T-cell (primary cell): ENCODE measurements at regions not wholly inside any gene's neighbourhood (a gene's known extent, or its start where the extent isn't known, plus 50 kb on each side); places are given as distances from the start of the nearest gene placed in this dataset.
A peak's percentile ranks its signal among the peaks of the same experiment; 100 is the strongest.

Experiments
- ATAC-seq, 4 experiments: fragments of 200-7000 bp in 3 of 4; fragments of 150-1000 bp in 1 of 4; cut with Tn5 transposase; replicated peaks in 1 of 4; 1 replicate in 3 of 4; 2 replicates in 1 of 4; pipeline ENCODE4 v1.10.0; 2021; ENCODE audit warnings: moderate library complexity in 3 of 4, mild to moderate bottlenecking in 2 of 4, moderate number of reproducible peaks in 1 of 4
- CTCF ChIA-PET, 2 donors: fragments of 300-600 bp; sonication (Branson Sonifier 250); formaldehyde crosslinking; loops; one replicate each; lab custom pipeline; 2022; ENCODE audit warnings: antibody characterized with exemption in 2 of 2; lab: Charles Lee
- POLR2A ChIA-PET, 2 donors: fragments of 300-600 bp; sonication (Branson Sonifier 250); formaldehyde crosslinking; loops; one replicate each; lab custom pipeline; 2022; ENCODE audit warnings: antibody characterized with exemption in 2 of 2; lab: Charles Lee
- DNase-seq, 35 experiments: peaks; one replicate each; pipeline versions ENCODE4 v3.0.0 to v3.0.0-alpha.2; 2013 to 2023
- H3K27ac ChIP-seq: one replicate; pipeline ENCODE4 v1.5.1; 2013; ENCODE audit warnings: low read length
- H3K27me3 ChIP-seq, 2 experiments: replicated peaks in 1 of 2; 1 replicate in 1 of 2; 2 replicates in 1 of 2; pipeline versions ENCODE4 v1.6.1 to v1.7.0; 2013; ENCODE audit warnings: low read length in 1 of 2, mixed read lengths in 1 of 2; ENCODE audit not compliant: control insufficient read depth in 2 of 2, insufficient read depth in 2 of 2; ENCODE audit errors: extremely low read depth in 1 of 2
- H3K36me3 ChIP-seq, 2 donors: 1 replicate in 1 of 2; 2 replicates in 1 of 2; pipeline versions ENCODE4 v1.6.1 to v1.7.0; 2013; ENCODE audit warnings: low read length in 1 of 2; ENCODE audit not compliant: control insufficient read depth in 2 of 2, insufficient read depth in 1 of 2; ENCODE audit errors: extremely low read depth in 1 of 2
- H3K4me1 ChIP-seq, 2 experiments: 1 replicate in 1 of 2; 2 replicates in 1 of 2; pipeline versions ENCODE4 v1.6.1 to v1.7.0; 2013; ENCODE audit warnings: low read length in 2 of 2, mixed read lengths in 1 of 2; ENCODE audit not compliant: insufficient read depth in 2 of 2, control insufficient read depth in 1 of 2; ENCODE audit errors: extremely low read depth in 1 of 2
- H3K4me3 ChIP-seq, 2 donors: 1 replicate in 1 of 2; 2 replicates in 1 of 2; pipeline versions ENCODE4 v1.5.1 to v1.7.0; 2013; ENCODE audit warnings: mild to moderate bottlenecking in 2 of 2, low read length in 1 of 2, moderate library complexity in 1 of 2; ENCODE audit not compliant: control insufficient read depth in 1 of 2; ENCODE audit errors: extremely low read depth in 1 of 2
- H3K9me3 ChIP-seq: 2 replicates; pipeline ENCODE4 v1.7.0; 2013
- H3K27ac Mint-ChIP-seq, 2 donors: one replicate each; pipeline ENCODE4 v1.8.0; 2020 to 2021; ENCODE audit warnings: mild to moderate bottlenecking in 2 of 2, mixed read lengths in 2 of 2
- H3K27me3 Mint-ChIP-seq, 2 donors: one replicate each; pipeline ENCODE4 v1.8.0; 2021 to 2022; ENCODE audit warnings: mixed read lengths in 2 of 2
- H3K36me3 Mint-ChIP-seq: one replicate; pipeline ENCODE4 v1.8.0; 2021; ENCODE audit warnings: mixed read lengths
- H3K4me1 Mint-ChIP-seq, 3 donors: one replicate each; pipeline ENCODE4 v1.8.0; 2020 to 2022; ENCODE audit warnings: mixed read lengths in 3 of 3, mild to moderate bottlenecking in 1 of 3
- H3K4me3 Mint-ChIP-seq, 3 donors: one replicate each; pipeline ENCODE4 v1.8.0; 2020 to 2022; ENCODE audit warnings: mild to moderate bottlenecking in 3 of 3, mixed read lengths in 3 of 3, moderate library complexity in 3 of 3
- H3K9me3 Mint-ChIP-seq, 3 donors: one replicate each; pipeline ENCODE4 v1.8.0; 2020 to 2022; ENCODE audit warnings: mixed read lengths in 3 of 3
- WGBS: methylation state at CpG from one replicate; pipeline ENCODE4 v1.1.5; 2013; ENCODE audit warnings: missing lambda C conversion rate; ENCODE audit not compliant: insufficient coverage; 5-methylcytosine and 5-hydroxymethylcytosine counted together

DNA sequence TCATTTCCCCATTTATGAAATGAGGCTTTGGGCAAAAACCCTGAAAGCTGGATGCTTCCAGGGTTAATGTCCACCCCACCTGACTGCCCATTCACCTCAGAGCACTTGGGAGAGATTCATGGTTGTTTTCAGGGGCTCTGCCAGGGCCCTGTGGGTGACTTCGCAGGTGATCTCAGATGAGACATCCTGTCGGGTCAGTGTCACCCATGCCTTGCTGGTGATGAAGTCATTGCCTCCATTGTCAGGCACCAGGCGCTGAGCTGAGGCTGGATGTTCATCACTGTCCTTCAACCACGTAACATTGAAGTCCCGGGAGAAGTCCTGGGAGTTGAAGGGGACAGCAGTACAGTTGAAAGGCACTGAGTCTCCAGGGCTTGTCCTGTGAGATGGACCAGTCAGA is 115.6 kb upstream of the SIRPA start:
- no peak overlapping the region for H3K27ac Mint-ChIP-seq
- H3K4me1 Mint-ChIP-seq: peaks cover 15 to 17% (median 15%) of the 10 kb centered on the region in 3 donors
- no peak for ATAC-seq
- Histone ChIP-seq H3K9me3 (no peaks in the 10 kb centered on the region), H3K27me3 (peaks cover 0 to 51% of the 10 kb centered on the region in 2 experiments), H3K36me3 (no peaks in the 10 kb centered on the region), H3K4me1 (peaks cover 6 to 14% of the 10 kb centered on the region in 2 experiments), H3K4me3 (no peak overlapping the region), H3K27ac (no peak overlapping the region)
- no peaks in the 10 kb centered on the region for H3K36me3 Mint-ChIP-seq
- WGBS: 93% methylated on average over 5 of the region's 5 CpGs
- POLR2A ChIA-PET: no interaction called here
- peaks cover 19 to 35% of the 10 kb centered on the region in 2 donors for H3K27me3 Mint-ChIP-seq
- CTCF ChIA-PET: interaction anchor here in 1 of 2 donors (0.6 kb wide), 1 partner anchor 414 kb away, joined by 3 read pairs; no protein-coding TSS in a partner anchor
- H3K4me3 Mint-ChIP-seq: no peak overlapping the region
- no peaks in the 10 kb centered on the region for H3K9me3 Mint-ChIP-seq
- DNase-seq: no peak

DNA sequence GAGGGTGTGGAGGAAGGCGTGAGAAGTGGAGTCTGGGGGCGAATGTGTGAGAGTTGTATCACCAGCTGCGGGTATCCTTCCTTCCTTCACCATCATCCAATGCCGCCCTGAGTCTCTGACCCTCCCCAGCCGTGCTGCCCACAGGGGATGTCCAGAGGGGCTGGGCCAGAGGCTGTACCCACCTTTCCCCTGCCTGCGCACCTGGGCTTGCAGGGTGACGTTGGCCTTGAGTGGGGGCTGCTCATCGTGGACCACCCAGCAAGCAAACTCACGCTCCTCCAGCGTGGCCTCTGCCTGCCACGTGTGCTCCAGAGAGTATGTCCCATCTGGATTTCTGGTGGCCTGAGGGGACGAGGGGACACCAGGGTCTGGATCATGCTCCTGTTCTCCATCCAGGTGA is 116.9 kb upstream of the SIRPA start:
- no peak overlapping the region for H3K27ac ChIP-seq
- peaks cover 0 to 43% of the 10 kb centered on the region in 2 experiments for H3K27me3 ChIP-seq
- no peaks in the 10 kb centered on the region for H3K9me3 Mint-ChIP-seq
- H3K4me1 Mint-ChIP-seq: peaks cover 15 to 17% (median 15%) of the 10 kb centered on the region in 3 donors
- DNase-seq (no peak), ATAC-seq (no peak)
- peaks cover 6 to 14% of the 10 kb centered on the region in 2 experiments for H3K4me1 ChIP-seq
- POLR2A ChIA-PET: no interaction called here
- peaks cover 11 to 24% of the 10 kb centered on the region in 2 donors for H3K27me3 Mint-ChIP-seq
- H3K4me3 ChIP-seq: no peak overlapping the region
- H3K36me3 ChIP-seq: no peaks in the 10 kb centered on the region
- H3K27ac Mint-ChIP-seq: no peak overlapping the region
- no peak overlapping the region for H3K4me3 Mint-ChIP-seq
- no peaks in the 10 kb centered on the region for H3K36me3 Mint-ChIP-seq
- WGBS: 80% methylated on average over 9 of the region's 12 CpGs
- CTCF ChIA-PET: no interaction called here
- no peaks in the 10 kb centered on the region for H3K9me3 ChIP-seq

DNA sequence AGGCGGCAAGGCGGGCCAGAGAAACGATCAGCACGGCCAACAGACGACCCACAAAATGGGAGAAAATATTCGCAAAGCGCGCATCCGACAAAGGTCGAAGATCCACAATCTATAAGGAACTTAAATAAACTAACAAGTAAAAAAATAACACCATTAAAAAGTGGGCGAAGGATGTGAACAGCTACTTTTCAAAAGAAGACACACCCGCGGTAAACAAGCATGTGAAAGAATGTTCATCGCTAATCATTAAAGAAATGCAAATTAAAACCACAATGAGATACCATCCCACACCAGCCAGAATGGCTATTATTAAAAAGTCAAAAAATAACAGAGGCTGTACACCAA is 117.8 kb upstream of the SIRPA start:
- Histone ChIP-seq H3K9me3 (no peaks in the 10 kb centered on the region), H3K4me3 (peak overlapping the region; percentile 82 to 86), H3K27ac (no peak overlapping the region), H3K4me1 (peaks cover 6 to 14% of the 10 kb centered on the region in 2 experiments), H3K36me3 (no peaks in the 10 kb centered on the region), H3K27me3 (peaks cover 0 to 35% of the 10 kb centered on the region in 2 experiments)
- peak overlapping the region in 1 of 2 donors; percentile 31 for H3K27ac Mint-ChIP-seq
- ATAC-seq: peak in 1 of 4 experiments; percentile 11
- H3K4me3 Mint-ChIP-seq: peak overlapping the region; percentile 77 to 85 (median 78)
- no peaks in the 10 kb centered on the region for H3K9me3 Mint-ChIP-seq
- H3K4me1 Mint-ChIP-seq: peaks cover 15 to 17% (median 15%) of the 10 kb centered on the region in 3 donors
- CTCF ChIA-PET: interaction anchor here (0.7 to 2.6 kb wide), 21 partner anchors 9 to 1635 kb away, joined by 3 to 20 read pairs (median 4); partner anchors contain the start of genes NSFL1C (in 1 of the 2) and SIRPD (in 1 of the 2)
- POLR2A ChIA-PET: interaction anchor here in 1 of 2 donors (0.6 kb wide), 1 partner anchor 693 kb away, joined by 3 read pairs; the partner anchor contains the start of gene SNRPB
- no peaks in the 10 kb centered on the region for H3K36me3 Mint-ChIP-seq
- peaks cover 7 to 17% of the 10 kb centered on the region in 2 donors for H3K27me3 Mint-ChIP-seq
- no peak for DNase-seq
- WGBS: 7% methylated on average over 6 of the region's 14 CpGs

DNA sequence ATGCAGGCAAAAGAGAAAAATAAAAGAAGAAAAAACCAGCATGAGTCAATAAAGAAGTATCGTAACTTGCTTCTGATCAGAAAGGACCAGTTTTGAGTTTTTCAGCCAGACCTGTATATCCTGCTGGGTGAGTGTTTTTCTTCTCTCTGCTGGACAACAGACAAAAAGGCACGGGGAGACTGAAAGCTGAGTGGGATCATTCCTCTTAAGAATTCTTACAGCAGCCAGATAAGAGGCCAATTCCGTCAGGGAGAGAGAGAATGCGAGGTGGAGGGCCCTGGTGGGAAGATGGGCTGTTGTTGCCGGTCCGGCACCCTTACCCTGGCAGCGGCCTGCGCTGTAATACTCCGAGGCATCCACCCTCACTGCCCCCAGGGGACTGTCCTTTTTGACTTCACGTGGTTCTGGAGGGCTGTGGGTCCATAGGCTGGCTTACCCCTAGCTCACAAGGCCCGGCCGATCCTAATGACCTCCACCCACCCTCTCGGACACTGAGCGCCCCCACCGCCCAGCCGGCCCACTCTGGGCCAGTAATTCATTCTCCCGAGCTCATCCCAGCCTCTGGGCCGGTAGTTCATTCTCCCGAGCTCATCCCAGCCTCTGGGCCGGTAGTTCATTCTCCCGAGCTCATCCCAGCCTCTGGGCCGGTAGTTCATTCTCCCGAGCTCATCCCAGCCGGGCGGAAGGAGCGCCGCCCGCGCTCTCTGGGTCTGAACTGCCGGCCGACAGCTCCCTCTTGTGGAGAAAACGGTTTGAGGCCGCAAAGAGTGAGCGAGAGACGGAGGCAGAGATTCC is 118.3 kb upstream of the SIRPA start:
- Mint-ChIP-seq H3K36me3 (no peaks in the 10 kb centered on the region), H3K4me1 (peaks cover 15 to 17% (median 15%) of the 10 kb centered on the region in 3 donors), H3K4me3 (peak overlapping the region; percentile 77 to 85 (median 78)), H3K9me3 (no peaks in the 10 kb centered on the region), H3K27me3 (peaks cover 7 to 17% of the 10 kb centered on the region in 2 donors), H3K27ac (peak overlapping the region in 1 of 2 donors; percentile 46)
- DNase-seq (peak; percentile 50 to 89 (median 75)), ATAC-seq (peak; percentile 88 to 97 (median 94))
- no peaks in the 10 kb centered on the region for H3K36me3 ChIP-seq
- ChIA-PET POLR2A (interaction anchor here in 1 of 2 donors (0.6 kb wide), 2 partner anchors 591 to 694 kb away, joined by 3 read pairs; partner anchors contain the start of gene SNRPB), CTCF (interaction anchor here (0.6 to 2.6 kb wide), 34 partner anchors 8 to 1636 kb away, joined by 3 to 20 read pairs (median 3); partner anchors contain the start of genes NSFL1C (in 1 of the 2) and SIRPD (in 1 of the 2))
- peaks cover 6 to 14% of the 10 kb centered on the region in 2 experiments for H3K4me1 ChIP-seq
- H3K27me3 ChIP-seq: peaks cover 0 to 30% of the 10 kb centered on the region in 2 experiments
- WGBS: under 1% methylated on average over 26 of the region's 35 CpGs
- peak overlapping the region; percentile 15 for H3K27ac ChIP-seq
- H3K4me3 ChIP-seq: peak overlapping the region; percentile 82 to 86
- H3K9me3 ChIP-seq: no peaks in the 10 kb centered on the region

DNA sequence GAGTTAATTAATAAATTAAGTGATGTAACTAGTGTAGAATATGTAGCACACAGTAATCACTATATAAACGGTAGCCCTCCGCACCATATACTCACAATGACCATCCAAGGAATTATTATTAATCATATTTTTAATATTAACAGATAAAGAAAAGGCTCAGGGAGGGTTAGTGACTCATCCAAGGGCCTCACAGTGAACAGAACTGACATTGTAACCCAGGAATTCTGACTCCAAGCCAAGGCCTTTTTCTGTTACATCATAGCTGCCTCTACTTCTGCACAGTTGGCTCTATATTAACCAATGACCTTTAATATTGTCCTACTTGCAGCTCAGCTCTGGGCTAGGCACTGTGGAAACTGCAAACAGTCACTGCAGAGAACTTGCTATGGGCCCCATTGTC is 117.5 kb upstream of the SIRPG start:
- peaks cover 15 to 17% (median 15%) of the 10 kb centered on the region in 3 donors for H3K4me1 Mint-ChIP-seq
- no CpG with 5 or more reads among the region's 2 CpGs for WGBS
- peaks cover 6 to 14% of the 10 kb centered on the region in 2 experiments for H3K4me1 ChIP-seq
- no peaks in the 10 kb centered on the region for H3K9me3 Mint-ChIP-seq
- H3K4me3 Mint-ChIP-seq: peak overlapping the region in 1 of 3 donors; percentile 85
- H3K27me3 ChIP-seq: peaks cover 0 to 13% of the 10 kb centered on the region in 2 experiments
- no peak overlapping the region for H3K4me3 ChIP-seq
- no peaks in the 10 kb centered on the region for H3K36me3 Mint-ChIP-seq
- no peaks in the 10 kb centered on the region for H3K9me3 ChIP-seq
- no peak overlapping the region for H3K27ac ChIP-seq
- DNase-seq: no peak
- H3K27ac Mint-ChIP-seq: no peak overlapping the region
- no peak for ATAC-seq
- peaks cover 2 to 5% of the 10 kb centered on the region in 2 donors for H3K27me3 Mint-ChIP-seq
- POLR2A ChIA-PET: no interaction called here
- no peaks in the 10 kb centered on the region for H3K36me3 ChIP-seq
- CTCF ChIA-PET: interaction anchor here in 1 of 2 donors (2.6 kb wide), 1 partner anchor 266 kb away, joined by 15 read pairs; no protein-coding TSS in a partner anchor

DNA sequence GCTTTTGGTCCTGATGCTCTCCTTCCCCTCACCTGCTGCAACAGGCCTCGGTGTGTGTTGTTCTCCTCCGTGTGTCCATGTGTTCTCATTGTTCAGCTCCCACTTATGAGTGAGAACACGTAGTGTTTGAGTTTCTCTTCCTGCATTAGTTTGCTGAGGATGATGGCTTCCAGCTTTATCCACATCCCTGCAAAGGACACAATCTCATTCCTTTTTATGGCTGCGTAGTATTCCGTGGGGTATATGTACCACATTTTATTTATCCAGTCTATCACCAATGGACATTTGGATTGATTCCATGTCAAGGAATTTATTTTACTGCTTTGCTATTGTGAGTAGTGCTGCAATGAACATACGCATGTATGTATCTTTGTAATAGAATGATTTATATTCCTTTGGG is 116.9 kb upstream of the SIRPG start:
- Mint-ChIP-seq H3K36me3 (no peaks in the 10 kb centered on the region), H3K9me3 (no peaks in the 10 kb centered on the region), H3K4me1 (peaks cover 15 to 17% (median 15%) of the 10 kb centered on the region in 3 donors), H3K27me3 (no peaks in the 10 kb centered on the region), H3K27ac (no peak overlapping the region), H3K4me3 (no peak overlapping the region)
- no peak overlapping the region for H3K4me3 ChIP-seq
- DNase-seq: no peak
- ATAC-seq: no peak
- H3K36me3 ChIP-seq: no peaks in the 10 kb centered on the region
- no peaks in the 10 kb centered on the region for H3K9me3 ChIP-seq
- CTCF ChIA-PET: no interaction called here
- H3K27ac ChIP-seq: no peak overlapping the region
- POLR2A ChIA-PET: no interaction called here
- H3K27me3 ChIP-seq: peaks cover 0 to 7% of the 10 kb centered on the region in 2 experiments
- no CpG with 5 or more reads among the region's 6 CpGs for WGBS
- H3K4me1 ChIP-seq: peaks cover 6 to 14% of the 10 kb centered on the region in 2 experiments
